8988T (cell line): ENCODE measurements at regions not wholly inside any gene's neighbourhood (a gene's known extent, or its start where the extent isn't known, plus 50 kb on each side); places are given as distances from the start of the nearest gene placed in this dataset.
"Not testable (repeated sequence)": the region's sequence is repeated elsewhere in the genome, so short reads cannot be mapped to it uniquely, and the experiment has no call there.

Source experiments
- DNase-seq: peaks from one replicate; pipeline ENCODE4 v3.0.0; 2011

DNA sequence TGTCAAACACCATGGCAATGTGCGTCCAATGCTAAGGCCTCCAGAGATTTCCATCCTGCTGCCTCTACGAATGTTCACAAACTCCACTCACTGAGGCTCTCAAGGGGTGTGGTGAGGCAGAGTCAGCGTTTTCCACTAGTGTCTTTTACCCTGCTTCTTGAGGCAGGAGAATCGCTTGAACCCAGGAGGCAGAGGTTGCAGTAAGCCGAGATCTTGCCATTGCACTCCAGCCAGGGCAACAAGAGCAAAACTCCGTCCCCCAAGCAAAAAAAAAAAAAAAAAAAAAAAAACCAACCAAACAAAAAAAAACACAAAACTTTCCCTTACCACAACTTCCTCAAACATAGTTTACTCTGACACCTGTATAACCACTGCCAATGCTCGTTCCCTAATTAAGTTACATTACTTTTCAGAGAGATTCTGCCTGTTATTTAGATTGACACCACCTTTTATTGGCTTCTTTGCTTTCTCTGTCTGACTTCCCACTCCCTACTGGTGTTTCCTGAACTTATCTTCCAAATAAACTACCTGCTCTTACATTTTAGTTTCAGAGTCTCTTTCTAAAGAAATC, 102.1 kb upstream of the ZNF746 start:
- no peak for DNase-seq

DNA sequence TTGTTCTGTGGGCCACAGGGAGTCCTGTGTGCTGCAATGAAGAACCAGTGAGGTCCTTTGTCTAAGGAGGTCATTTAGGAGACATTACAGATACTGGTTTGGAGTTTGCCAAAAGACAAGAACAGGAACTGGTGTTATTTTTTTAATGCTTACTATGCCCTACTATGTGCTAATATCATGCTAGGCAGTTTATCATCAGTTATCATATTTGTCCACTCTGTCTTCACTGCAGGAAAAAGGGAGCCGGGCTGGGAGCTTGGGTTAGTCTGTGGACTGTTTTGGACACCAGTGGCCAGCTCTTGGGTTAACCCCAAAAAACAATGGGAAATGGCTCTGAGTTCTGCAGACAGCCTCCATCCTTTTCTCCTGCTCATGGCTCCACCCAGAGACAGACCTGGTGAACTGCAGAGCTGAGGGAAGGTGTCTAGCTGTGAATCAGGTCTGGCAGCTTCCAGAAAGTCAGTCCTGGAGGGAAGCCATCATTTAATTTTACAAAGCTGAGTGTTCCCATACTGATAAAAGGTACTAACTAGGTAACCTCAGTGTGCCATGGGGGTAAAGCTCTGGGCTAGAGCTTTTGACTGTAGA, 101.2 kb upstream of the ZNF746 start:
- no peak for DNase-seq

DNA sequence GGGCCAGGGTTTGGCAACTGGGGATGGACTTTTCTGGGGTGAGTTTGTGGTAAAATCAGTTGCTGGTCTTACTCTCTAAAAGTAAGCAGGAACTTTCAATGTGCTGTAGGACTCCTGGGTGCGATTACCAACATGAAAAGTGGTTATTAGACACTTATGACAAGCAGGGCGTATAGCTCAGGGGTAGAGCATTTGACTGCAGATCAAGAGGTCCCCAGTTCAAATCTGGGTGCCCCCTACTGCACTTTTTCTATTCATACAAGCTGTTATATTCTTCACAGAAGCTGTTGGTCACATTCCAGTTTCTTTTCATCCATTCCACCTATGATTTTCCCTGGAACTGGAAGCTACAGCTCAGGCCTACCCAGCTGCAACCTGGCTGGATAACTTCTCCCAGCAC, 100.2 kb upstream of the ZNF746 start:
- DNase-seq = not testable (repeated sequence)

DNA sequence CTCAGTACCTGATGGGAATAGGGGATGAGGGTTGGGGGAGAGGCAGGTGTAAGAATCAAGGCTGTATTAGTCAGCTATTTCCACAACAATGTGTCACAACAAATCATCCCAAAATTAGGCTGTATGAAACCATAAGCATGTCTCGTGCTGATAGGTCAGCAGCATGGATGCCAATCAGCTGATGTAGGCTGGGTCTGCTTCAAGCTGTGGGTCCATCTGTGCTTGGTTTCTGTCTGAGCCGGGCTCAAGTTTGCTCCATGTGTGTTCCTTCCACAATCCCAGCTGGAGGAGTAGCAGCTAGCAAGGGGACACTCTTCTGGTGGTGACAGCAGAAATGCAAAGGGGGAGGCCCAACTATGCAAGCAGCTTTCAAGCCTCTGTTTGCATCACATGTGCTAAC, 97.9 kb upstream of the ZNF746 start:
- DNase-seq = no peak

DNA sequence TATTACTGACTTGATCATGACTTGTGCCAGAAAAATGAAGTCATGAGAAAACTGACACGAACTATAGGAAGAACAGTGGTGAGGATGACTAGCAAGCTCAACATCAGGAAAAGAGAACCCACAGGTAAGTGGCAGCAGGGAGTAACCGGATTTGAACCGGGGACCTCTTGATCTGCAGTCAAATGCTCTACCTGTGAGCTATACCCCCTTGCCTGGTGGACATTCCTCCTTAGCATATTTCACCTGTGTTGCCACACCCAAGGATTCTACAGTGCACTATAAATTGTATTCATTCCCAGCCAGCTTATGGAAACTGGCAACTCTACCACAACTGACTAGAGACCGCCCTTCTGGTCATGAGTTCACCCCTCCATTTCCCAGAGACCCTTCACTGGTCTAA, 97.5 kb upstream of the ZNF746 start:
- DNase-seq = no peak

DNA sequence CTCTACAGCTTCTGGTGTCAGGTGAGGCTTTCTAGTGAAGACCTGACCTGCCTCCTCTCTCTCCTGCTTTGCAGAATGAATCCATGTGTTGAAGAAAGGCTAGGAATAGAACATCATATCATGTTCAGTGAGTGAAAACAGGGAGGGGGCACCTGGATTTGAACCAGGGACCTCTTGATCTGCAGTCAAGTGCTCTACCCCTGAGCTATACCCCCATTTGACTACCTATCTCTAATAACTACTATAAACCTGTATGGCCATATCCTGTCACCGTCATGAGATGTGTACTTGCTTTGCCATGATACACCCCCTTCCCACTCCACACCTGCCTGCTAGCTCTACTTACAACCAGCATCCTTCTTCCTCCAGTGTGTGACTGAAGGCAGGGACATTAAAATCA, 91.3 kb upstream of the ZNF746 start:
- DNase-seq = no peak

DNA sequence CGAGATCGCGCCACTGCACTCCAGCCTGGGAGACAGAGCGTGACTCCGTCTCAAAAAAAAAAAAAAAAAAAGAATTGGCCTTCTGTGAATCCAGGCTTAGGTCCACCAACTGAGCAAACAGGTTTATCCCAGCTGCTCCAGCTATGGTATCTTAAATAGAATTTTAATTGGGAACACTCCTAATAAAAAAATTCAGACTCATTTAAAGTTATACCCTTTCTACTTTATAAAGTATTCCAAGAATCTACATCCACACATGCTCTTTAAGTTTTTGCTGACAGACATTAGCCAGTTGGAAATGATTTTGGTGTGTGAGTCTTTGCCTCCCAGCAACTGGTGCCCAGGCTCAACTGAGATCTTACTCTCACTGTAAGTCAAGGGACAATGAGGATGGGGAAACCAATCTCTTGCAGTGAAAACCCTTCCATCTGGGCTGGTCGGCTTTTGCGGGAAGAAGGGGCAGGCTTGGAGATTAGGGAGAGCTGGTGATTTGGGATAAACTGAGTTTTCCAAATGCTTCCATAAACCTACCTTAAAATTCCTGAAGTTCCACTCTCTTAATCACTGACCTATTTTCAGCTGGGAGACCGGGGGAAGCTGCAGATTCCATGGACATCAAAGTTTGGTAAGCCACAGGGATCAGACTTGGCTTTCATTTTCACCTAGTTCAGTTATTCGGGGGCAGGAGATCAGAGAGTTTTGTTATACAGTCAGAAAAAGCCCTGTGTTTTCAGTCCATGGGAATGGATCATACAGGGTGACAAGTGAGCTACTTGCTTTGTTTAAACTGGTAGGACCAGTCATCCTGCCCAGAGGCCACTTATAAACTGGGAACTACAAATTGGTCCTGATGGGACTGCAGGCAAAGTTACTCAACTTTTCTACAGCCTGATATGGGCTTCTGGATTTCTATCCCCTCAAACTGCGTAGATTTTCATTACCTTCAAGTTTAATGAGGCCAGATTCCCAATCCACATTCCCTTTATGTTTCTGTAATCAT, 89.3 kb upstream of the ZNF746 start:
- DNase-seq = no peak

DNA sequence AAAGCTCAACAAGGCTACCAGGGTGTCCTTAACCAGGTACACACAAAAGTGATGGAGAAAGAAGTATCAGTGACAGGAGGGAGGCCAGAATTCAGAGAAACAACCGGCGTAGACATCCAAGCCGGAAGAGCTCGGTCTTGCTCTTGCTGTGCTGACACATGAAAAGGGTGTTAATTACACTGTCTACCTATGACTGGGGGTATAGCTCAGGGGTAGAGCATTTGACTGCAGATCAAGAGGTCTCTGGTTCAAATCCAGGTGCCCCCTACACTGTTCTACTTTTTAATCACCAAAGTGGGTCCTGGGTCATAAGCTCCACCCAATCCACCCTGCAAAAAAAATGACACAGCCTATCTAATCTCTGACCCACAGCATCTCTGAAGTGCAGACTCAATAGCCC, 86.9 kb upstream of the ZNF746 start:
- no peak for DNase-seq

DNA sequence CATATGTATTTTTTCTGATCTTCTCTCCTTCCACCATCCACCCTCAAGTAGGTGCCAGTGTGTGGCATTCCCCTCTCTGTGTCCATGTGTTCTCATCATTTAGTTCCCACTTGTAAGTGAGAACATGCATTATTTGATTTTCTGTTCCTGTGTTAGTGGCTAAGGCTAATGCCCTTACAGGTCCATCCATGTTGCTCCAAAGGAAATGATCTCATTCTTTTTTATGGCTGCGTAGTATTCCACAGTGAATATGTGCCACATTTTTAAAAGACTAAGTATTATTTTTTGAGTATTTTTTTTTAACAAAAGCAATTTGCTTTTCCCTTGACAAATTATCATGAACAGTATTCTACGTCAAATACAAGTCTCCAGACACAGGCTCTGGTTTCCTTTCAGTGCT, 86.4 kb upstream of the ZNF746 start:
- DNase-seq = no peak

DNA sequence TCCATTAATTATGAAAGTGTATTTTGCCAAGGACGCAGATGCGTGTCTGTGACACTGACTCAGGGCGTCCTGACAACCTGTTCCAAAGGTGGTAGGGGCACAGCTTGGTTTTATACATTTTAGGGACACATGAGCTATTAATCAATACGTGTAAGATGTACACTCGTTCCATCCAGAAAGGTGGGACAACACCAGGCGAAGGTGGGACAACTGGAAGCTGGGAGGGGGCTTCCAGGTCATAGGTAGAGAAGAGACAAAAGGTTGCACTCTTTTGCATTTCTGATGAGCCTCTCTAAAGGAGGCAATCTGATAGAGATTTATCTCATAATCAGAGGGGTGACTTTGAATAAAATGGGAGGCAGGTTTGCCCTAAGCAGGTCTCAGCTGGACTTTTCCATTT, 82.7 kb upstream of the ZNF746 start:
- no peak for DNase-seq

DNA sequence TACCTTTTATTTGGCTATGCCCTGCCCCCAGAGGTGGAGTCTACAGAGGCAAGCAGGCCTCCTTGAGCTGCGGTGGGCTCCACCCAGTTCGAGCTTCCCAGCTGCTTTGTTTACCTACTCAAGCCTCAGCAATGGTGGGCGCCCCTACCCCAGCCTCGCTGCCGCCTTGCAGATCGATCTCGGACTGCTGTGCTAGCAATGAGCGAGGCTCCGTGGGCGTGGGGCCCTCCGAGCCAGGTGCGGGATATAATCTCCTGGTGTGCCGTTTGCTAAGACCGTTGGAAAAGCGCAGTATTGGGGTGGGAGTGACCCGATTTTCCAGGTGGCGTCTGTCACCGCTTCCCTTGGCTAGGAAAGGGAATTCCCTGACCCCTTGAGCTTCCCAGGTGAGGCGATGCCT, 81.8 kb upstream of the ZNF746 start:
- DNase-seq = not testable (repeated sequence)

DNA sequence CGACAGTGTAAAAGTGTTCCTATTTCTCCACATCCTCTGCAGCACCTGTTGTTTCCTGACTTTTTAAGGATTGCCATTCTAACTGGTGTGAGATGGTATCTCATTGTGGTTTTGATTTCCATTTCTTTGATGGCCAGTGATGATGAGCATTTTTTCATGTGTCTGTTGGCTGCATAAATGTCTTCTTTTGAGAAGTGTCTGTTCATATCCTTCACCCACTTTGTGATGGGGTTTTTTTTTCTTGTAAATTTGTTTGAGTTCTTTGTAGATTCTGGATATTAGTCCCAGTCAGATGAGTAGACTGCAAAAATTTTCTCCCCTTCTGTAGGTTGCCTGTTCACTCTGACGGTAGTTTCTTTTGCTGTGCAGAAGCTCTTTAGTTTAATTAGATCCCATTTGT, 76.8 kb upstream of the ZNF746 start:
- DNase-seq = not testable (repeated sequence)

DNA sequence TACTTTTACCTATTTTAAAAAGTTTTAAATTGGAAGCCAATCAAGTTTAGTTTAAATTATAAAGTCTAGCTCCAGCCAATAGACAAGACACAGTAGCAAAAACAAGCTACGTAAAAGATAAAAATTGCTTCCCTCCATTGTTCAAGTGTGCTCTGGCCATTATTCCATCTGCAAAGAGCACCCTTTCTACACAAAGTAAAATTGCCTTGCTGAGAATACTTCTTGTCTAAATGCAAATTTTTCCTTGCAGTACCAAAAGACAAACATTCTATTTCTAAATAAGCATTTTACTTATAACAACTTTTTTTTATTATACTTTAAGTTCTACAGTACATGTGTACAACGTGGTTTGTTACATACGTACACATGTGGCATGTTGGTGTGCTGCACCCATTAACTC, 75.9 kb upstream of the ZNF746 start:
- DNase-seq = no peak

DNA sequence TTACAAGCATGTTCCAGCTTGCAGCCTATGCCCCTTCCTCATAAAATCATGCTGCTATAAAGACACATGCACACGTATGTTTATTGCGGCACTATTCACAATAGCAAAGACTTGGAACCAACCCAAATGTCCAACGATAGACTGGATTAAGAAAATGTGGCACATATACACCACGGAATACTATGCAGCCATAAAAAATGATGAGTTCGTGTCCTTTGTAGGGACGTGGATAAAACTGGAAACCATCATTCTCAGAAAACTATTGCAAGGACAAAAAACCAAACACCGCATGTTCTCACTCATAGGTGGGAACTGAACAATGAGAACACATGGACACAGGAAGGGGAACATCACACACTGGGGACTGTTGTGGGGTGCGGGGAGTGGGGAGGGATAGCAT, 75.3 kb upstream of the ZNF746 start:
- not testable (repeated sequence) for DNase-seq

DNA sequence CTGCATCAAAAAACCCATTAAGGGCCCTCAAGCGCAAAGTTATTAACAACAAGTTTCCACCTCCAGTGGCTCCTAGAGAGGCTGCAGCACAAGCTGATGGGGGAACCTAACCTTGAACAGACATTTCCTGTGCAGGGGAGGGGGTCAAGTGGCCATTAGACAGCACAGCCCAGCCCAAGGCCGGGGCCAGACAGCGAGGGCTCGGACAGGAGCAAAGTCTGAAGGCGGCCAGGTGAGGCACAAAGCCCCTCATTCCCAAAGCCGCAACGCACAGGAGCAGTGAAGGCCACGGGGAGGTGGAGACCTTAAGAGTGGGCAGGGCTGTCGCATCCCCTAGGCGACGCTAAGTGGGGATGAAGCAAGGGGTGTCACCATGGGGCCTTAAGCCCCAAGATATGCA, 73.2 kb upstream of the ZNF746 start:
- no peak for DNase-seq

DNA sequence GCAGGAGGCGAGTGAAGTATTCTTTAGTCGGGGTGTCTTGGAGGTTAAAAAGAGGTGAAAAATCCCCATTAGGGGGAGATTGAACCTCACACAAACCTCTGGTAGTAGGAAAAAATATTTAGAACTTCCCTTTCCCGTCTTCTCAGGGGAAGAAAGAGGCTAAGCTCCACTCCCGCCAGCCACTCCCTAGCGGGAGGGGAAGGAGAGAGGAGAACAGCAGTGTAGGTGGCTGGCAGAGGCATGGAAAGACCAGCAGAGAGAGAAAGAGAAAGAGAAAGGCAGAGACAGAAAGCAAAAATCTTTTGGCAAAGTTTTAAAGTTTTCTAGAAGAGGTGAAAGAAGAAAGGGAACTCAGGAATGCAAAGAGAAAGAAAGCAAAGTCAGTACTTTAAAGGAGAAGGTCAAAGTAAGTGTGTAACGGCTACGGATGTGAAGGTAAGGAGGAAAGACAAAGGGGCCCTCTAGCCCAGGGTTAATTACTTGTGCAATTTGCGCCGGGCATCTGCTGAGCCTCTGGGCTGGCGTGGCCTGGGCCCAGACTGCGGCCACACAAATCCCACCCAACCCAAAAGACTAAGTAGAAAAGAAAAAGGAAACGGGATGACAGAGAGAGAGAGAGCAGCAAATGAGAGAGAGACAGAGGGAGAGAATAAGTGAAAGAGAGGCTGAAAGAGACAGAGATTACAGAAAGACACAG, 72.3 kb upstream of the ZNF746 start:
- no peak for DNase-seq

DNA sequence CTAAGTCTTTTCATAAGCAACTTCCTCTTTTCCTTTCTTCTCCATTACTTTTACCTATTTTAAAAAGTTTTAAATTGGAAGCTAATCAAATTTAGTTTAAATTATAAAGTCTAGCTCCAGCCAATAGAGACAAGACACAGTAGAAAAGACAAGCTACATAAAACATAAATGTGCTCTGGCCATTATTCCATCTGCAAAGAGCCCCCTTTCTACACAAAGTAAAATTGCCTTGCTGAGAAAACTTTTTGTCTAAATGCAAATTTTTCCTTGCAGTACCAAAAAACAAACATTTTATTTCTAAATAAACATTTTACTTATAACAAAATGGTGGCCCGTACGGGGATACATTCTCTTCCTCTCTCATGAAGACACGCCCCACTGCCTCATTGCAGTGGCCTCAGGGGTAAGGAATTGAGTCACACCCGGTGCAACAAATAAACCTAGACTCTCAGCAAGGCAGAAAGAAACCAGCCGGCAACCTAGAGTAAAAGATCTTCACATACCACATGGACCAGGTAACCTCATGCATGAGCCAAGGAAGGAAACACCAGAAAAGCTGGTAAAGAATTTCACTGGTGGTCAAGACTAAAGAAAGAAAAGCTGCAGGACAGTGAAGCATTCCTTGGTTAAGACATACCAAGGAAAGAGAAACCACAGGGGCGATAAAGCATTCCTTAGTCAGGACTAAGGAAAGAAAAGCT, 71.6 kb upstream of the ZNF746 start:
- no peak for DNase-seq

DNA sequence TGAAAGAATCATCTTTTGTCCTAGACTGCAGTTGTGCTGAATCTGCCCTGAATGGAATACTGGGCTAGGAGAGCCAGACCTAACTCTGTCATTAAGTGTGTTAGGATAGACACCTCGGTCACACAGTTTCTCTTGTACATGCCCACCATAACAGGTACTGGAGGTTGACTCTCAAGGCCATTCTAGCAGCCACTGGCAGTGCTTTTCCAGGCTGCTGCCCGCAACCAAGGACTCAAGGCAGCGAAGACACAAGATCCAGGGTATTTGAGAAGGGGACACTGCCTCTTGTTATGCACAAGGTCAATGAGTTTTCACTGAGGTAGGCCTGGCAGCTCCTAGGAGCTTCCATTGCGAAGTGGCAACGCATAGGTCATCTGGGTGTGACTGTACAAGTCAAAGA, 70.6 kb upstream of the ZNF746 start:
- DNase-seq = no peak

DNA sequence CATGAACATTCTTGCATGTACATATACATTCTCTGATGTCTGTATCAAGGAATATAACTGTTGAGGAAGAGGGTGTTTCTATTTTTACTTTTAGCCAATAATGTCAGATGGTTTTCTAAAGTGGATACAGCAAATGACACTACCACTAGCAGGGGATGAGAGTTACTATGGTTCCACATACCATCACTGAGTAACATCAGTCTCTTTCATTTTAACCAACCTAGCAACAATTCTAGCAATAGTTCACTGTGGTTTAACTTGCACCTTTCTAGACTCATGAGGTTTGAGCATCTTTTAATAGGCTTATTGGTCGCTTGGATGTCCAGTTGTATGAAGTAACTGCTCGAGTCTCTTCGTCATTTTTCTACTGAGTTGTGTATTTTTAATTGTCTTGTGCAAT, 68.5 kb upstream of the ZNF746 start:
- DNase-seq = no peak

DNA sequence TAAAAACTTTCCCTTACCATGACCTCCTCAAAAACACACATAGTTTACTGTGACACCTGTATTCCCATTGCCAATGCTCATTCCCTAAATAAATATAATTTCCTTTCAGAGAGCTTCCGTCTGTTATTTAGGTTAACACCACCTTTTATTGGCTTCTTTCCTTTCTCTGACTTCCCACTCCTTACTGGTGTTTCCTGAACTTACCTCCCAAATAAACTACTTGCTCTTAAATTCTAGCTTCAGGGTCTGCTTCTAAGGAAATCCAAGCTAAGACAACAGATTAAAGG, 67.4 kb upstream of the ZNF746 start:
- no peak for DNase-seq

DNA sequence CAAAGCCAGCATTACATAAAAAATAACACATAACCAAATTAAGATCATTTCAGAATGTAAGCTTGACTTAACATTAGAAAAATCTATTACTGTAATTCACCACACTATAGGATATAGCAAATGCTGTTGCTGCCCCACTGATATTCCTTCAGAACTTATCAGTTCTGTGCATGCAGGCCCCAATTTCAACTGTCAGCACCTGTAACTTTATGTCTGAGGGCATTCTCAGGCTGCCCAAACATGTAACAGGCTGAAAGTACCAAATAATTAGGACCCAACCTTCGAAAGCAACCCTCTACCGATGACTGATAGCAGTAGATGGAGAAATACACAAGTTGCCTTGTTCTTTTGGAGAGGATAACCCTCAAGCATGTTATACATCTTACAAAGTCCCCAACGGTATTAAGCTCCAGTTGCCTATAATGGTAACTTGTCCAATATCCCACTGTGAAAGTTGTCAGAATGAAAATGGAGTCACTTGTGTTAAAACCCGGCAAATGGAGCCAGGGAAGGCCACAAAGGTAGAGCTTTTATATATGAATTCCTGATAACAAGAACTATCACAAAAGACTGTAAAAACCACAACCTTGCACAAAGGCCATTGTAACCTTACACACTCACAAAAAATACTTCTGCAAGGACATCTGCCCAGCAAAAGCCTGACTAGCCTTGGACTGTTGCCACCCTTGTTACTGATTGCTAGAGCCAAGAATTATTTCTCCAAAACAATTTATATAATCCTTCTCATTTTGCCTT, 66.9 kb upstream of the ZNF746 start:
- no peak for DNase-seq

DNA sequence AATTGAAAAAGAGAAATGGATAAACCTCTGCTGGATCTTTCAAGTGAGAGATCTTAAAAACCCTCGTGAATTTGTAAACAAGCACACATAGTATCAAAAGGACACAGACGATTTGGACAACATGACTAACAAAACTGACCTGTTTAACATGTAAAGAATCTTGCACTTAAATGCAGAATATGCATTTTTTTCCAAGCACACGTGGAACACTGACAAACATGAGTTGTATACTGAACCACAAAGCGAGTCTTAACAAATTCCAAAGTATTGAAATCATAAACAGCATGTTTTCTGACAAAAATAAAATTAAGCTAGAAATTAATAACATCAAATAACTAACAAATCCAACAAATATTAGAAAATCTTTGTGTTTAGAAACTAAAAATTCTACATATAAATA, 65.0 kb upstream of the ZNF746 start:
- no peak for DNase-seq
